HG02642 (cell line): ENCODE measurements at regions not wholly inside any gene's neighbourhood (a gene's known extent, or its start where the extent isn't known, plus 50 kb on each side); places are given as distances from the start of the nearest gene placed in this dataset.
"Not testable (repeated sequence)": the region's sequence is repeated elsewhere in the genome, so short reads cannot be mapped to it uniquely, and the experiment has no call there.

ENCODE experiments used
- ATAC-seq: cut with Tn5 transposase; IDR thresholded peaks from one replicate; pipeline ENCODE4 v1.9.1; 2021; ENCODE audit warnings: mild to moderate bottlenecking; ENCODE audit not compliant: unreplicated experiment, poor library complexity

DNA sequence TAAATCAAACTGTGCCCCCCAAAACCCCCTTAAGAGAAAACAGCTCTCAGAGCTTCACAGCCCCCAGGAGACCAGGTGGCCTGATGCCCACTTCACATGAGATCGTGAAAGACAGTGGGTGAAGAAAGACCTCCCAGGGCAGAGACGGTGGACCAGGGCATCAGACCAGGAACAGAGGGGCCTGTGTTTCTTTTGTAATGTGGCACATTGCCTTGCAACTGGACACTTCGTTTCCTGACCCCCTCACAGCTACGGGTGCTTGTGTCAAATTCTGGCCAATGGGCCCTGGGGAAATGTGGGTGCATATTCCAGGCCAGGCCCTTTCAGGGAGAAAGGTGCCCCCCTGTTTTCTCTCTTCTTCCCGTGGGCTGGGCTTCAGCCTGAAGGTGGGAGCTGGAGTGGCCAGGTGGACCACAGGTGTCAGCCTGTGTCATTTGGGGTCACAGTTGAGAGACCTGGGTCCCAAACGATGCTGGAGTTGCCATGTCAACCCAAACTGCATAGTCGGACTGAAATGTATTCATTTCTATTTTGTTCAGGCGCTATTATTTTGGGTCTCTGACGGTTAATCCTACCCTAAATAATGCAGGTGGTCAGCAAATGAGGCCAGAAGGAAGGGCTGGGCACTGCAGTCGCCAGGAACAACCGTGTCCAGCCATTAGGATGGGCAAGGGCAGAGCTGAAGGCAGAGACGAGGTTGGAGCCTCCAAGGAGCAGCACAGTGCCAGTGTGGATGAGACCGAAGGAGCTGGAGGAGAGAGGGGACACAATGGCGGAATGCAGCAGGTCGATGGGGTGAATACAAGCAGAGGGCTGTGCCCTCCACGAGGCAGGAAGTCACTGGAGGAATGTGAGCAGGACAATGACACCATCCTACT lies 338.2 kb downstream of the EIPR1 start:
- ATAC-seq = no peak

GRCh38 chr2:3038636-3039035 lies 339.0 kb downstream of the EIPR1 start:
- ATAC-seq = no peak

GRCh38 chr2:3037196-3038194 lies 340.1 kb downstream of the EIPR1 start:
- no peak for ATAC-seq

GRCh38 chr2:3036432-3037125 lies 341.0 kb downstream of the EIPR1 start:
- ATAC-seq = no peak

GRCh38 chr2:3035385-3036050 lies 342.1 kb downstream of the EIPR1 start:
- no peak for ATAC-seq

- no peak for ATAC-seq
These were observed 342.8 kb downstream of the EIPR1 start for GRCh38 chr2:3034856-3035255.

GRCh38 chr2:3034396-3034795 lies 343.2 kb downstream of the EIPR1 start:
- ATAC-seq = no peak

DNA sequence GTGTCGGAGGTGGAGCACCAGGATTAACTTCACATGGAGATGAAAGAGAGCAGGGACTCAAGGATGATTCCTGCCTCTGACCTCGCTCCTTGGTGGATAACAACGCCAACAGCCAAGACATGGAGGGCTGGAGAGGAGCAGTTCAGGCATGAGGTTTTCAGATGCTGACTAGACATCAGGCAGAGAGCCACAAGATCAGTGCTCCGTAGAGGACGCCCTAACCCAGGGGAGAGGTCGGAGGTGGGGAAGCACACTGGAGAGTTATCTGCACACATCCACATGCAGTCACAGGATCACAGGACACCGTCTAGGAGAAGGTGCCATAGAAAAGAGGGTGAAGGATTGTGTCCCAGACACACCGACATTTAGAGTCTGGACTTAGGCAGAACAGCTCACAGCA lies 344.3 kb downstream of the EIPR1 start:
- no peak for ATAC-seq

- ATAC-seq = not testable (repeated sequence)
These were observed 346.8 kb downstream of the EIPR1 start for GRCh38 chr2:3030791-3031190.

DNA sequence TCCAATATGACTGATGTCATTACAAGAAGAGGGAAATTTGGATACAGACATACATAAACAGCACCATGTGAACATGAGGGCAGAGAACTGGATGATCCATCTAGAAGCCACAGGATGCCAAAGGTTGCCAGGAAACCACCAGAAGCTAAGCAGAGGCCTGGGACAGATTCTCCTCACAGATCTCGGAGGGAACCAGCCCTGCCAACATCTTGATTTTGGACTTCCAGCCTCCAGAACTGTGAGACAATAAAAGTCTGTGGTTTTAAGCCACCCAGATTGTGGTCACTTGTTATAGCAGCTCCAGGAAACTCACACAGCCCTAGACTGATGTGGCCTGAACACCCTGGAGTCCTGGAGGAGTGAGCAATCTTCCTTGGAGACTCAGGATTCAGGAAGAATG lies 351.6 kb downstream of the EIPR1 start:
- ATAC-seq = no peak

GRCh38 chr2:3025261-3025660 lies 352.4 kb downstream of the EIPR1 start:
- ATAC-seq = no peak

- ATAC-seq = no peak
These were observed 353.1 kb downstream of the EIPR1 start for GRCh38 chr2:3024401-3024935.

GRCh38 chr2:3023531-3023930 lies 354.1 kb downstream of the EIPR1 start:
- no peak for ATAC-seq

DNA sequence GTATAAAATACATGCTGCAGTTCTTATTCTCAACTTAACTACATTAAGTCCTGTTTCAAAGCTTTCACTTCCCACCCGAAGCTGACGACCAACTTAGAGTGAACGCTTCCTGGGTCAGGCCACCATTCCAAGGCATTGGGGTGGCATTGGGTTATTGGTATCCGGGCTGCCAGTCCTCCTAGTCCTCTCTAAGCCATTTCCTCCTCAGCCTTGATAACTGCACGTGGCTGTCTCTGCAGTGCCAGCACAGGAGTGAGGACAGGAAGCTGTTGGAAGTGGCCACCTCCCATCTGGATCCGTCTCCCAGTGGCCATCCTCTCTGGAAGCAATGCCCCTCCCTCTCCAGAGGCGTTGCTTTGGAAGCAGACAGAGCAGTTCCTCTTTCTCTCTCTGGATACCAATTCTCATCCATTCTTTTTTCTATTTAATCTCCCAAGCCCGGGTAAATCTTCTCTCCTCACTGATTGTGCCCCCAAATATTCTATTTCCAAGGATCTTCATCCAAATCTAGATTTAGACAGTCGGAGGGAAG lies 354.7 kb downstream of the EIPR1 start:
- no peak for ATAC-seq

DNA sequence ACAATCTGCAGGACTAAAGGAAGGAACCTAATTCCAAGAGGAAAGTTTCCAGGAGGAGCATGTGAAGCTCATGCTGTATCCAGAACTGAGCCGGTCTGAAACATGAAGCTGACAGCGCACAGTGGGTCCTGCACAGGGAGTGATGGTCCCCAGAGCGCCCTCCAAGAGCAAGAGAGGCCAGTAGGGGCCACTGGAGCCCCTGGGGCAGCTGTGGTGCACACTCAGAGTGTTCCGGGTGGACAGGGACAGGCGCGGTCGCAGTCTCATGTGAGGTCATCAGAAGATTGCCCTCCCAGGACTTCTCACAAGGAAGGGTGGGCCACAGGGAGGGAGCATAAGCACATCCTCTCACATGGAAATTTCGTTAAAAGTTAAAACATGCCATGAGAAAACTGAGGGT lies 355.9 kb downstream of the EIPR1 start:
- ATAC-seq = no peak

- ATAC-seq = no peak
These were observed 367.6 kb downstream of the EIPR1 start for GRCh38 chr2:3010001-3010400.

DNA sequence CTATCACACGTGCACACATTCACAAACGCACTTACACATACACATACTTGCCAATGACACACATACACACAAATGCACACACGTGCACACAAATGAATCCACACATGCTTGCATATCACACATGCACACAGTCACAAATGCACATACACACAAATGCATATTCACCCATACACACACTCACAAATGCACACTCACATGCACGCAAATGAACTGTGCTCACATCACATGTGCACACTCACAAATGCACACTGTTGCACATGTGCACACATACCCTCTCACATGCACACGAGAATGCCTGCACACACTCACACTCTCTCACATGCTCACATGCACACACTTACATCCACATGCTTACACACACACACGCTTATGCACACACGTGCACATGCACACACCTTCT lies 368.1 kb downstream of the EIPR1 start:
- no peak for ATAC-seq

- no peak for ATAC-seq
These were observed 368.6 kb downstream of the EIPR1 start for GRCh38 chr2:3009005-3009404.

- no peak for ATAC-seq
These were observed 369.1 kb downstream of the EIPR1 start for GRCh38 chr2:3008561-3008960.
